ENCODE measurements at regions not wholly inside any gene's neighbourhood (a gene's known extent, or its start where the extent isn't known, plus 50 kb on each side); places are given as distances from the start of the nearest gene placed in this dataset.

DNA sequence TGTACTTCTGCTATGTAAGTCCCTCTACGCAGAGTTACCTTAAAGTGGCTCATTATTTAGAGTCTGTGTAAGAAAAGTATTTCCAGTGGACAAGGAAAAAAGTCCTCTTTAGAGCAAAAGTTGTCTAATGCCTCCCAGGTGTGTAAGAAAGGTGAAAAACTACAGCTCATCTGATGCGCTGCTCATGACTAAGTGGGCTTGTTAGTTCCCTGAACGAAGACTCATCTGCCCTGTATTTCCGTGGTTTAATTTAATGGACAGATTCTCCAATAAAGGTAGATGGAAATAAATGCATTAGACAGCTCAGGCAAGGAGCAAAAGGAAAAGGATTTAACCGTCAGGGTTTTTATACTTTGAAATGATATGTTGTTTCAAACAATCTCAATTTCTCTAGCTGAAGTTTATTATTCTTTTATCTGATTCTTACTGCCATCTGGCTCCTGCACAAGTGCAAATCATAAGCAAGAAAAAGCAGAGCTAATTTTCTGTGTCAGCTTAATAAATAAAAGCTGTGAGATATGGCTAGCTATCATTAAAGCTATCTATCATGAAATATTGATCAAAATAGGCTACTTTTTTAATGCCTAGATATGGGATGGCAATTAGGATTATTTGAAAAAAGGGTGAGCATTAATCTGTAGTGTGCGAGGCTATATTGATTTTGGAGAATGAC lies 73.7 kb upstream of the PCDH9 start:
- no peak for TF ChIP-seq ZNF843 (tag by site-specific recombination; IDR thresholded peaks at IDR 0.05)
- TF ChIP-seq KLF9 (tag by site-specific recombination; IDR thresholded peaks at IDR 0.05; ENCODE audit: low read depth): no peak
- TF ChIP-seq YY1 (tag by site-specific recombination; IDR thresholded peaks at IDR 0.05): no peak
- TF ChIP-seq CTCF (tag by site-specific recombination; IDR thresholded peaks at IDR 0.05): no peak
- no peak for TF ChIP-seq HOXA7 (CRISPR knock-in tag; IDR thresholded peaks at IDR 0.05; ENCODE audit: borderline replicate concordance)
- TF ChIP-seq ZBTB17 (tag by site-specific recombination; IDR thresholded peaks at IDR 0.05): no peak
- TF ChIP-seq, protein P1, sequence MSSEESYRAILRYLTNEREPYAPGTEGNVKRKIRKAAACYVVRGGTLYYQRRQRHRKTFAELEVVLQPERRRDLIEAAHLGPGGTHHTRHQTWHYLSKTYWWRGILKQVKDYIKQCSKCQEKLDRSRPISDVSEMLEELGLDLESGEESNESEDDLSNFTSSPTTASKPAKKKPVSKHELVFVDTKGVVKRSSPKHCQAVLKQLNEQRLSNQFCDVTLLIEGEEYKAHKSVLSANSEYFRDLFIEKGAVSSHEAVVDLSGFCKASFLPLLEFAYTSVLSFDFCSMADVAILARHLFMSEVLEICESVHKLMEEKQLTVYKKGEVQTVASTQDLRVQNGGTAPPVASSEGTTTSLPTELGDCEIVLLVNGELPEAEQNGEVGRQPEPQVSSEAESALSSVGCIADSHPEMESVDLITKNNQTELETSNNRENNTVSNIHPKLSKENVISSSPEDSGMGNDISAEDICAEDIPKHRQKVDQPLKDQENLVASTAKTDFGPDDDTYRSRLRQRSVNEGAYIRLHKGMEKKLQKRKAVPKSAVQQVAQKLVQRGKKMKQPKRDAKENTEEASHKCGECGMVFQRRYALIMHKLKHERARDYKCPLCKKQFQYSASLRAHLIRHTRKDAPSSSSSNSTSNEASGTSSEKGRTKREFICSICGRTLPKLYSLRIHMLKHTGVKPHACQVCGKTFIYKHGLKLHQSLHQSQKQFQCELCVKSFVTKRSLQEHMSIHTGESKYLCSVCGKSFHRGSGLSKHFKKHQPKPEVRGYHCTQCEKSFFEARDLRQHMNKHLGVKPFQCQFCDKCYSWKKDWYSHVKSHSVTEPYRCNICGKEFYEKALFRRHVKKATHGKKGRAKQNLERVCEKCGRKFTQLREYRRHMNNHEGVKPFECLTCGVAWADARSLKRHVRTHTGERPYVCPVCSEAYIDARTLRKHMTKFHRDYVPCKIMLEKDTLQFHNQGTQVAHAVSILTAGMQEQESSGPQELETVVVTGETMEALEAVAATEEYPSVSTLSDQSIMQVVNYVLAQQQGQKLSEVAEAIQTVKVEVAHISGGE (tag by site-specific recombination; conservative IDR thresholded peaks at IDR 0.05; ENCODE audit: low read depth): no peak
- TF ChIP-seq AEBP2 (tag by site-specific recombination; IDR thresholded peaks at IDR 0.05; ENCODE audit: borderline replicate concordance): no peak
- no peak for TF ChIP-seq ZNF121 (tag by site-specific recombination; IDR thresholded peaks at IDR 0.05)
- TF ChIP-seq, protein P2, sequence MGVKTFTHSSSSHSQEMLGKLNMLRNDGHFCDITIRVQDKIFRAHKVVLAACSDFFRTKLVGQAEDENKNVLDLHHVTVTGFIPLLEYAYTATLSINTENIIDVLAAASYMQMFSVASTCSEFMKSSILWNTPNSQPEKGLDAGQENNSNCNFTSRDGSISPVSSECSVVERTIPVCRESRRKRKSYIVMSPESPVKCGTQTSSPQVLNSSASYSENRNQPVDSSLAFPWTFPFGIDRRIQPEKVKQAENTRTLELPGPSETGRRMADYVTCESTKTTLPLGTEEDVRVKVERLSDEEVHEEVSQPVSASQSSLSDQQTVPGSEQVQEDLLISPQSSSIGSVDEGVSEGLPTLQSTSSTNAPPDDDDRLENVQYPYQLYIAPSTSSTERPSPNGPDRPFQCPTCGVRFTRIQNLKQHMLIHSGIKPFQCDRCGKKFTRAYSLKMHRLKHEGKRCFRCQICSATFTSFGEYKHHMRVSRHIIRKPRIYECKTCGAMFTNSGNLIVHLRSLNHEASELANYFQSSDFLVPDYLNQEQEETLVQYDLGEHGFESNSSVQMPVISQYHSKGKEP (tag by site-specific recombination; IDR thresholded peaks at IDR 0.05): no peak
- no peak for TF ChIP-seq ZNF302 (tag by site-specific recombination; IDR thresholded peaks at IDR 0.05; ENCODE audit: low read depth)
- TF ChIP-seq, protein P3, sequence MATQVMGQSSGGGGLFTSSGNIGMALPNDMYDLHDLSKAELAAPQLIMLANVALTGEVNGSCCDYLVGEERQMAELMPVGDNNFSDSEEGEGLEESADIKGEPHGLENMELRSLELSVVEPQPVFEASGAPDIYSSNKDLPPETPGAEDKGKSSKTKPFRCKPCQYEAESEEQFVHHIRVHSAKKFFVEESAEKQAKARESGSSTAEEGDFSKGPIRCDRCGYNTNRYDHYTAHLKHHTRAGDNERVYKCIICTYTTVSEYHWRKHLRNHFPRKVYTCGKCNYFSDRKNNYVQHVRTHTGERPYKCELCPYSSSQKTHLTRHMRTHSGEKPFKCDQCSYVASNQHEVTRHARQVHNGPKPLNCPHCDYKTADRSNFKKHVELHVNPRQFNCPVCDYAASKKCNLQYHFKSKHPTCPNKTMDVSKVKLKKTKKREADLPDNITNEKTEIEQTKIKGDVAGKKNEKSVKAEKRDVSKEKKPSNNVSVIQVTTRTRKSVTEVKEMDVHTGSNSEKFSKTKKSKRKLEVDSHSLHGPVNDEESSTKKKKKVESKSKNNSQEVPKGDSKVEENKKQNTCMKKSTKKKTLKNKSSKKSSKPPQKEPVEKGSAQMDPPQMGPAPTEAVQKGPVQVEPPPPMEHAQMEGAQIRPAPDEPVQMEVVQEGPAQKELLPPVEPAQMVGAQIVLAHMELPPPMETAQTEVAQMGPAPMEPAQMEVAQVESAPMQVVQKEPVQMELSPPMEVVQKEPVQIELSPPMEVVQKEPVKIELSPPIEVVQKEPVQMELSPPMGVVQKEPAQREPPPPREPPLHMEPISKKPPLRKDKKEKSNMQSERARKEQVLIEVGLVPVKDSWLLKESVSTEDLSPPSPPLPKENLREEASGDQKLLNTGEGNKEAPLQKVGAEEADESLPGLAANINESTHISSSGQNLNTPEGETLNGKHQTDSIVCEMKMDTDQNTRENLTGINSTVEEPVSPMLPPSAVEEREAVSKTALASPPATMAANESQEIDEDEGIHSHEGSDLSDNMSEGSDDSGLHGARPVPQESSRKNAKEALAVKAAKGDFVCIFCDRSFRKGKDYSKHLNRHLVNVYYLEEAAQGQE (tag by site-specific recombination; IDR thresholded peaks at IDR 0.05): no peak
